Thoracic aorta (tissue), 2 donors: ENCODE measurements at regions not wholly inside any gene's neighbourhood (a gene's known extent, or its start where the extent isn't known, plus 50 kb on each side); places are given as distances from the start of the nearest gene placed in this dataset.

Source experiments
- ATAC-seq: fragments of 150-250 bp; one replicate; pipeline ENCODE4 v1.8.0; 2017; ENCODE audit warnings: low read depth; ENCODE audit not compliant: insufficient number of reproducible peaks, low FRiP score
- DNase-seq: peaks from one replicate; pipeline ENCODE4 v3.0.0-alpha.2; 2020; ENCODE audit warnings: low spot score
- H3K27ac ChIP-seq, 2 donors: fragments of 200-600 bp; sonication (generic); 1 replicate in 1 of 2; 2 replicates in 1 of 2; pipeline ENCODE4 v1.5.1; 2016; ENCODE audit warnings: mild to moderate bottlenecking in 2 of 2, moderate library complexity in 2 of 2
- H3K27me3 ChIP-seq: fragments of 200-600 bp; sonication (generic); replicated peaks from 2 replicates; pipeline ENCODE4 v1.6.0; 2016; ENCODE audit warnings: mild to moderate bottlenecking; ENCODE audit not compliant: insufficient read depth
- H3K36me3 ChIP-seq: fragments of 200-600 bp; sonication (generic); one replicate; pipeline ENCODE4 v1.5.1; 2016
- H3K4me1 ChIP-seq, 2 donors: fragments of 200-600 bp; sonication (generic); 1 replicate in 1 of 2; 2 replicates in 1 of 2; pipeline versions ENCODE4 v1.5.1 to v1.6.0; 2016; ENCODE audit warnings: low read depth in 2 of 2, mild to moderate bottlenecking in 1 of 2; ENCODE audit not compliant: control insufficient read depth in 1 of 2
- H3K4me3 ChIP-seq: fragments of 200-600 bp; sonication (generic); 2 replicates; pipeline ENCODE4 v1.5.1; 2016; ENCODE audit warnings: mild to moderate bottlenecking
- H3K9me3 ChIP-seq: fragments of 200-600 bp; sonication (generic); 2 replicates; pipeline ENCODE4 v1.5.1; 2016
- TF ChIP-seq, protein P1 (sequence below): fragments of 200-600 bp; sonication (generic); IDR thresholded peaks from one replicate; pipeline ENCODE4 v1.5.1; 2019; ENCODE audit warnings: antibody characterized with exemption

DNA sequence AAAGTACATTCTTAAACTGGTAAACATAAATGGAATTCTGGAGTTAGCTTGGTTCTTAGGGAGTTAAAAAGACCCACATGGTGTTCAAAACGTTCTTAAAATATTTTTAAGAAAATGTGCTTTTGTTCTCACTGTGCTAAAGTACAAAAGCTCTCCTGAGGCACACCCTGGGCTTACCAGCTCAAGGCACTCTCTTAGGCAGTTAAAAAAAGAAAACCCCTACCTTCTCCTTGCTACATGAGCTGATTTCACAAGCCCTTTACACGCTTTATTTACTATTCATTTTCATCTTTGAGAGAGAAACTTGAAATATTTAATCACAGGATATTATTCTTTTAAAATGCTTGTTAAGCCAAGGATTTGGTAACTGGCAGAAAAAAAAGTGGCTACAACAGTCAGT lies 723.3 kb upstream of the GRAMD2B start:
- ATAC-seq (no peak), DNase-seq (no peak)
- no peak overlapping the region for H3K27ac ChIP-seq
- TF ChIP-seq, protein P1, sequence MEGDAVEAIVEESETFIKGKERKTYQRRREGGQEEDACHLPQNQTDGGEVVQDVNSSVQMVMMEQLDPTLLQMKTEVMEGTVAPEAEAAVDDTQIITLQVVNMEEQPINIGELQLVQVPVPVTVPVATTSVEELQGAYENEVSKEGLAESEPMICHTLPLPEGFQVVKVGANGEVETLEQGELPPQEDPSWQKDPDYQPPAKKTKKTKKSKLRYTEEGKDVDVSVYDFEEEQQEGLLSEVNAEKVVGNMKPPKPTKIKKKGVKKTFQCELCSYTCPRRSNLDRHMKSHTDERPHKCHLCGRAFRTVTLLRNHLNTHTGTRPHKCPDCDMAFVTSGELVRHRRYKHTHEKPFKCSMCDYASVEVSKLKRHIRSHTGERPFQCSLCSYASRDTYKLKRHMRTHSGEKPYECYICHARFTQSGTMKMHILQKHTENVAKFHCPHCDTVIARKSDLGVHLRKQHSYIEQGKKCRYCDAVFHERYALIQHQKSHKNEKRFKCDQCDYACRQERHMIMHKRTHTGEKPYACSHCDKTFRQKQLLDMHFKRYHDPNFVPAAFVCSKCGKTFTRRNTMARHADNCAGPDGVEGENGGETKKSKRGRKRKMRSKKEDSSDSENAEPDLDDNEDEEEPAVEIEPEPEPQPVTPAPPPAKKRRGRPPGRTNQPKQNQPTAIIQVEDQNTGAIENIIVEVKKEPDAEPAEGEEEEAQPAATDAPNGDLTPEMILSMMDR = no peak
- H3K4me1 ChIP-seq = peaks cover 0 to 8% of the 10 kb centered on the region in 2 donors
- H3K27me3 ChIP-seq = no peaks in the 10 kb centered on the region
- no peak overlapping the region for H3K4me3 ChIP-seq
- peaks cover 12% of the 10 kb centered on the region for H3K9me3 ChIP-seq
- no peaks in the 10 kb centered on the region for H3K36me3 ChIP-seq

DNA sequence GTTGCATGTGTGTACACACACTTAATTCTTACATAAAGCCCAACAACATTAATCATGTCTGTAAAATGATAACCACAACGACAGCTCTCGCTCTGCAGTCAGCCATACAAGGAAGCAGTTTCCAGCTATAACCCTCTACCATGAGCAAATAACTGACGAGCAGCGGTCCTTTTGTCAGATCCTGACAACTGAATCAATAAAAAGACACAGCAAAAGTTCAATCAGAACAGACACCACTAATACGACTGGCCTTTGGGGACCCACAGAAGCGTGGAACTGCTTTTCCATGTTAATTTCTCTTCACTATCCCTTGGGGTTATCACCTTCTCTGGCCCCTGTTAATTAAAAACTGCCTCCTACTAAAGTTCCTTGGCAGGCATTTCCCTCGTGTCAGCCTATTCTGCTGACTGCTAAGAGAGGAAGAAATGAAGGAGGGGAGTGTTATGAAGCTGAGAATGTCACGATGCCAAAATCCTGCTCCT lies 722.8 kb upstream of the GRAMD2B start:
- H3K27ac ChIP-seq = no peak overlapping the region
- no peak overlapping the region for H3K4me3 ChIP-seq
- no peak for ATAC-seq
- no peak for DNase-seq
- no peaks in the 10 kb centered on the region for H3K36me3 ChIP-seq
- peaks cover 13% of the 10 kb centered on the region for H3K9me3 ChIP-seq
- H3K4me1 ChIP-seq = peaks cover 0 to 8% of the 10 kb centered on the region in 2 donors
- no peaks in the 10 kb centered on the region for H3K27me3 ChIP-seq
- TF ChIP-seq, protein P1 = no peak

DNA sequence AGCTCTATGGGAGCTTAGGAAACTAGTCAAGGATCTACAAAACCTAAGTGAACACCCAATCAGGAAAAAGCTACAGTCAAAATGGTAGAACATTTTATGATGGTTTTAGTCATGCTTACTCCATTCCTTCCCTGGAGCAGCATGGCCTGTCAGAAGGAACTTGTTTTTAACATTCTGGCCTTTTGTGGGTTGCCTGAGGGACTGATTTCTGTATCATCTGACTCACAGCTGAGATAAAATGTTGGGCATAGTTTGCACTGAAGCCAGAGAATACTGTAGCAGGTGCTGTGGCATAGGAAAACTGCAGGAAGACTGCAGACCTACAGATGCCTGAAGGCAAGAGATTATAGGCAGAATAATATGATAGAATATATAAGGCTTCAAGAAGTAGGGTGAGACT lies 719.6 kb upstream of the GRAMD2B start:
- ATAC-seq (no peak), DNase-seq (no peak)
- Histone ChIP-seq H3K9me3 (peaks cover 13% of the 10 kb centered on the region), H3K27ac (no peak overlapping the region), H3K36me3 (no peaks in the 10 kb centered on the region), H3K4me3 (no peak overlapping the region), H3K4me1 (peaks cover 0 to 8% of the 10 kb centered on the region in 2 donors), H3K27me3 (no peaks in the 10 kb centered on the region)
- TF ChIP-seq, protein P1 = no peak

DNA sequence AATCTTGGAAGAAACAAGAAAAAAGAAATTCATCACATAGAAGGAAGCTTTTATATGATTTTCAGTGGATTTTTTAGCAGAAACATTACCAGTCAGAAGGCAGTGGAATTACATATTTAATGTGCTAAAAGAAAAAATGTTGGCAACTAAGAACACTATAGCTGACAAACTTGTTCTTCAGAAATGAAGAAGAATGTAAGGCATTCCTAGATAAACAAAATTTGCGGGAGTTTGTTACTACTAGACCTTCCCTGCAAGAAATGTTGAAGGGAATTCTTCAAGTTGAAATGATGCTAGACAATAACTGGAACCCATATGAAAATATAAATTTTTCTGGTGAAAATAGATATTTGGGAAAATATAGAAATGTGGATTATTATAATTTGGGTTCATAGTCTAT lies 718.3 kb upstream of the GRAMD2B start:
- TF ChIP-seq, protein P1 = no peak
- no peak overlapping the region for H3K4me3 ChIP-seq
- no peaks in the 10 kb centered on the region for H3K36me3 ChIP-seq
- peaks cover 0 to 6% of the 10 kb centered on the region in 2 donors for H3K4me1 ChIP-seq
- peaks cover 13% of the 10 kb centered on the region for H3K9me3 ChIP-seq
- no peak for DNase-seq
- no peak for ATAC-seq
- H3K27ac ChIP-seq = no peak overlapping the region
- no peaks in the 10 kb centered on the region for H3K27me3 ChIP-seq

DNA sequence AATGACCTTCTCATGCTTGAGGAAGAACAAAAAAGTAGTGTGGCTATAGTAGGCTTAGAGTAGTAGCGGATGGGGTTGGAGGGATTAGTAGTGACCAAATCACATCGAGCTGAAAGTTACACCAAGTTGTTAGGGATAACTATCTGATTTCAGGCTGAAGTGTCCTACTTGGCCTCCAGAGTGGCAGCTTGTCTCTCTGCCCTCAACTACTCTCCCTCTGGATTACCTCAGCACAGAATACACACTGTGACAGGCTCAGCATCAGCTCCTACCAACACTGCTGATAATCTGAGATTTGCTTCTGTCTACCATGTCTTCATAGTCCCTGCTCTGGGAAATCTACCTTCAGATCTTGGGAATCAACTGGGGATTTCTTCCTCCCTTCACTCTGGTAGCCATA lies 714.6 kb upstream of the GRAMD2B start:
- TF ChIP-seq, protein P1 = no peak
- no peak for DNase-seq
- H3K4me1 ChIP-seq = no peaks in the 10 kb centered on the region
- H3K4me3 ChIP-seq = no peak overlapping the region
- H3K27ac ChIP-seq = no peak overlapping the region
- no peaks in the 10 kb centered on the region for H3K36me3 ChIP-seq
- ATAC-seq = no peak
- no peaks in the 10 kb centered on the region for H3K27me3 ChIP-seq
- H3K9me3 ChIP-seq = peaks cover 13% of the 10 kb centered on the region
